A549 (cell line): ENCODE measurements at regions not wholly inside any gene's neighbourhood (a gene's known extent, or its start where the extent isn't known, plus 50 kb on each side); places are given as distances from the start of the nearest gene placed in this dataset.

Experiments used
- ATAC-seq, 2 experiments: fragments of 200-7000 bp in 1 of 2; fragments of >200 bp in 1 of 2; cut with Nextera tagmentation in 1 of 2; cut with Tn5 transposase in 1 of 2; 3 replicates each; pipeline versions ENCODE4 v1.8.0 to v1.9.1; 2018 to 2020; ENCODE audit warnings: mild to moderate bottlenecking in 1 of 2, moderate library complexity in 1 of 2
- CTCF ChIA-PET: fragments of 300-600 bp; sonication (Branson Sonifier 250); formaldehyde crosslinking; extraction: SDS; loops from one replicate; lab custom pipeline; 2021; ENCODE audit warnings: antibody characterized with exemption, inconsistent platforms; lab: Yijun Ruan, JAX
- POLR2A ChIA-PET: fragments of 350-600 bp; formaldehyde crosslinking; extraction: SDS; loops from one replicate; lab custom pipeline; 2021; ENCODE audit warnings: antibody characterized with exemption, inconsistent platforms; lab: Yijun Ruan, JAX
- DNase-seq, 2 experiments: peaks; one replicate each; pipeline versions ENCODE4 v3.0.0 to v3.0.0-alpha.2; 2011 to 2016; ENCODE audit warnings: low read depth in 1 of 2, low spot score in 1 of 2
- FAIRE-seq: peaks from 2 replicates; lab custom pipeline; 2011; peaks lifted over from hg19 to GRCh38; lab: Jason Lieb, UNC
- H3K27ac ChIP-seq, 2 experiments: fragments of >200 bp; sonication (Bioruptor Twin); formaldehyde crosslinking; 3 replicates each; pipeline ENCODE4 v1.5.1; 2016 to 2017
- H3K4me1 ChIP-seq: fragments of >200 bp; sonication (Bioruptor Twin); formaldehyde crosslinking; 3 replicates; pipeline ENCODE4 v1.6.1; 2016
- H3K4me2 ChIP-seq: fragments of >200 bp; sonication (Bioruptor Twin); formaldehyde crosslinking; 3 replicates; pipeline ENCODE4 v1.6.1; 2016
- H3K4me3 ChIP-seq: fragments of >200 bp; sonication (Bioruptor Twin); formaldehyde crosslinking; 3 replicates; pipeline ENCODE4 v1.5.1; 2016
- H3K9me3 ChIP-seq: fragments of >200 bp; sonication (Bioruptor Twin); formaldehyde crosslinking; 3 replicates; pipeline ENCODE4 v1.6.1; 2016
- CEBPB ChIP-seq, 2 experiments: fragments of >200 bp in 1 of 2; sonication (Bioruptor Twin) in 1 of 2; formaldehyde crosslinking in 1 of 2; IDR thresholded peaks; 2 replicates each; pipeline ENCODE4 v1.6.1; 2012 to 2016
- ESRRA ChIP-seq: fragments of 150-350 bp; IDR thresholded peaks from 2 replicates; pipeline ENCODE4 v1.6.1; 2014; ENCODE audit warnings: mild to moderate bottlenecking, low read length, borderline replicate concordance
- FOSB ChIP-seq: fragments of 250-450 bp; sonication (Bioruptor Pico); IDR thresholded peaks from 2 replicates; pipeline ENCODE4 v1.5.0; 2020; ENCODE audit warnings: mild to moderate bottlenecking, moderate library complexity
- HDAC2 ChIP-seq: fragments of 200-600 bp; sonication (generic); IDR thresholded peaks from 2 replicates; pipeline ENCODE4 v1.6.1; 2016
- HEYL ChIP-seq: fragments of 250-450 bp; sonication (Bioruptor Pico); IDR thresholded peaks from 2 replicates; pipeline ENCODE4 v1.8.0; 2021; ENCODE audit warnings: mild to moderate bottlenecking, moderate library complexity
- HOXA7 ChIP-seq: fragments of 250-450 bp; sonication (Bioruptor Pico); IDR thresholded peaks from 2 replicates; pipeline ENCODE4 v1.5.0; 2020; ENCODE audit warnings: mild to moderate bottlenecking, moderate library complexity
- HOXB13 ChIP-seq: fragments of 250-450 bp; sonication (Bioruptor Pico); IDR thresholded peaks from 2 replicates; pipeline ENCODE4 v1.5.0; 2020; ENCODE audit warnings: low read depth, mild to moderate bottlenecking, moderate library complexity
- HOXB5 ChIP-seq: fragments of 250-450 bp; sonication (Bioruptor Pico); IDR thresholded peaks from 2 replicates; pipeline ENCODE4 v1.5.0; 2020; ENCODE audit warnings: mild to moderate bottlenecking, moderate library complexity
- MAFK ChIP-seq: fragments of 450-650 bp; IDR thresholded peaks from 2 replicates; pipeline ENCODE4 v1.6.1; 2014; ENCODE audit not compliant: partially characterized antibody
- NFE2L2 ChIP-seq: fragments of 150-350 bp; conservative IDR thresholded peaks from 2 replicates; pipeline ENCODE4 v1.6.1; 2014; ENCODE audit warnings: low read length
- PHF8 ChIP-seq: fragments of 200-600 bp; sonication (generic); IDR thresholded peaks from 2 replicates; pipeline ENCODE4 v1.6.1; 2016; ENCODE audit warnings: low read depth, mild to moderate bottlenecking, antibody characterized with exemption, moderate library complexity, borderline replicate concordance
- POLR2A ChIP-seq: IDR thresholded peaks from 2 replicates; pipeline ENCODE4 v1.6.1; 2012; ENCODE audit warnings: mild to moderate bottlenecking, low read length
- POLR2AphosphoS2 ChIP-seq: conservative IDR thresholded peaks from 2 replicates; pipeline ENCODE4 v1.6.1; 2012; ENCODE audit warnings: low read length, improper control_type of control experiment, inconsistent platforms
- RARB ChIP-seq: fragments of 250-450 bp; sonication (Bioruptor Pico); IDR thresholded peaks from 2 replicates; pipeline ENCODE4 v1.8.0; 2021; ENCODE audit warnings: mild to moderate bottlenecking, moderate library complexity
- RFX5 ChIP-seq: fragments of 450-650 bp; IDR thresholded peaks from 2 replicates; pipeline ENCODE4 v1.7.1; 2014; ENCODE audit warnings: antibody characterized with exemption, mild to moderate bottlenecking, moderate library complexity
- RNF2 ChIP-seq: fragments of 200-600 bp; sonication (generic); IDR thresholded peaks from 2 replicates; pipeline ENCODE4 v1.6.1; 2016; ENCODE audit warnings: low read depth, mild to moderate bottlenecking, antibody characterized with exemption, moderate library complexity, borderline replicate concordance
- SMC3 ChIP-seq: fragments of >200 bp; sonication (Bioruptor Twin); formaldehyde crosslinking; IDR thresholded peaks from 3 replicates; pipeline ENCODE4 v1.6.1; 2018; ENCODE audit warnings: inconsistent platforms
- TP53 ChIP-seq: fragments of 250-450 bp; sonication (Bioruptor Pico); IDR thresholded peaks from 2 replicates; pipeline ENCODE4 v1.5.0; 2021; ENCODE audit warnings: mild to moderate bottlenecking, moderate library complexity
- ZC3H11A ChIP-seq: fragments of 450-650 bp; IDR thresholded peaks from 2 replicates; pipeline ENCODE4 v1.6.1; 2014; ENCODE audit warnings: antibody characterized with exemption, mild to moderate bottlenecking
- ZFP36 ChIP-seq: fragments of 450-650 bp; IDR thresholded peaks from 2 replicates; pipeline ENCODE4 v1.6.1; 2014; ENCODE audit warnings: borderline replicate concordance; ENCODE audit not compliant: partially characterized antibody
- ZSCAN20 ChIP-seq: fragments of 250-450 bp; sonication (Bioruptor Pico); IDR thresholded peaks from 2 replicates; pipeline ENCODE4 v1.8.0; 2022; ENCODE audit warnings: mild to moderate bottlenecking, moderate library complexity
- WGBS: methylation state at CpG from one replicate; pipeline ENCODE4 v1.1.6; 2017; ENCODE audit errors: missing lambda C conversion rate; 5-methylcytosine and 5-hydroxymethylcytosine counted together
- TF ChIP-seq, protein P1 (sequence below): fragments of 250-450 bp; sonication (Bioruptor Pico); IDR thresholded peaks from 2 replicates; pipeline ENCODE4 v1.5.0; 2020; ENCODE audit warnings: low read depth, mild to moderate bottlenecking, moderate library complexity
- TF ChIP-seq, protein P2 (sequence below): IDR thresholded peaks from 2 replicates; pipeline ENCODE4 v1.6.1; 2012
- TF ChIP-seq, protein P3 (sequence below): fragments of >200 bp; sonication (Bioruptor Twin); formaldehyde crosslinking; IDR thresholded peaks from 3 replicates; pipeline ENCODE4 v1.6.1; 2016
- TF ChIP-seq, protein P4 (sequence below): fragments of >200 bp; sonication (Bioruptor Twin); formaldehyde crosslinking; IDR thresholded peaks from 3 replicates; pipeline ENCODE4 v1.5.1; 2016

DNA sequence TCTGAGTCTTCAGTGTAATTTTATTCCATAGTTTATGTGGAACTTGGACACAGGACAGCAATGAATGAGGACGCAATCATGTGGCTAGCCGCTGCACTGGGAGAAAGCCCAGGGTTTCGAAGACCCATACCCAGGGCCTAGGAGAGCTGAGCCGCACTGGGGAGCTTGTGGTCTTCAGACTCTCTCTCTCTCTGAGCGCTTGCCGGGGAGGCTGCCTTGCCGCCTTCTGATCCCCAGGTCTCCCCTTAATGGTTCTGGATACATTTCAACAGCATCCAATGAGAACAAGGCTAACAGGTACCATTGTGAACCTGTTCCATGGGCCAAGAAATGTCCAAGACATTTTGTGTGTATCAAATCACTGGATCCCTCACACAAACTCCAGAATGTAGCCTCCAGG lies 383.4 kb downstream of the ICE1 start:
- H3K27ac ChIP-seq: no peak overlapping the region
- FAIRE-seq (no peak), ATAC-seq (no peak), DNase-seq (no peak)
- TF ChIP-seq SMC3: no peak
- CTCF ChIA-PET: no interaction called here
- no peak overlapping the region for H3K4me3 ChIP-seq
- 62% methylated on average over 7 of the region's 7 CpGs for WGBS
- no peak overlapping the region for H3K4me2 ChIP-seq
- POLR2A ChIA-PET: no interaction called here
- H3K4me1 ChIP-seq: no peaks in the 10 kb centered on the region
- no peaks in the 10 kb centered on the region for H3K9me3 ChIP-seq

DNA sequence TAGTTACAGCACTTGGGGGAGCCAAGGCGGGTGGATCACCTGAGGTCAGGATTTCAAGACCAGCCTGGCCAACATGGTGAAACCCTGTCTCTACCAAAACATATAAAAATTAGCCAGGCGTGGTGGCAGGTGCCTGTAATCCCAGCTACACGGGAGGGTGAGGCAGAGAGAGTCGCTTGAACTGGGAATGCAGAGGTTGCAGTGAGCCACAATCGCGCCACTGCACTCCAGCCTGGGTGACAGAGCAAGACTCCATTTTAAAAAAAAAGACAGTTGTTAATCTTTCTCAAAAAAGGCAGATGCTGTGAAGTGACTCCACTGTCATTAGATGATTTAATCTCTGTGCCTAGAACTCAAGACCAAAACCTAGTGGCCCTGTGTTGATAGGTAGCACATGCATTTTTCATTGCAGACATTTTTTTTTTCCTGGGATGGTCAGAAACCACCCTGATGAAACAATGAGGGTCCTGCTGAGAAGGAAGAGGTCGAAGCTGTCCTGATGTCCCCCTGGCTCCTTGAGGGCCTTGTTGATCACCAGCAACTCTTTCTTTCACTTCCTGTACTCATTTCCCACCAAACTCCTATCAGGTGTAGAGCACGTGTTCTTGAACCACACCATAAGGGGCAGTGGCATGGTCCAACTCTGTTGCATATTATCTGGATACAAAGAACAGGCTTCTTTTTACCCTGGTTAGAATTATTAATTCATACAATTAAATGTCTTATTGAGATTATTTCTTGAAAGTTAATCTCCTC lies 382.2 kb downstream of the ICE1 start:
- TF ChIP-seq HOXA7 (CRISPR knock-in tag): no peak
- no peak for TF ChIP-seq ESRRA
- no peak for TF ChIP-seq SMC3
- no peak for TF ChIP-seq RARB
- TF ChIP-seq HOXB5 (CRISPR knock-in tag): no peak
- no peak for TF ChIP-seq ZSCAN20 (CRISPR knock-in tag)
- TF ChIP-seq NFE2L2: no peak
- TF ChIP-seq MAFK: no peak
- TF ChIP-seq FOSB (CRISPR knock-in tag): no peak
- no peak for TF ChIP-seq ZFP36
- TF ChIP-seq, protein P1, sequence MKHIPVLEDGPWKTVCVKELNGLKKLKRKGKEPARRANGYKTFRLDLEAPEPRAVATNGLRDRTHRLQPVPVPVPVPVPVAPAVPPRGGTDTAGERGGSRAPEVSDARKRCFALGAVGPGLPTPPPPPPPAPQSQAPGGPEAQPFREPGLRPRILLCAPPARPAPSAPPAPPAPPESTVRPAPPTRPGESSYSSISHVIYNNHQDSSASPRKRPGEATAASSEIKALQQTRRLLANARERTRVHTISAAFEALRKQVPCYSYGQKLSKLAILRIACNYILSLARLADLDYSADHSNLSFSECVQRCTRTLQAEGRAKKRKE (CRISPR knock-in tag): no peak
- TF ChIP-seq HDAC2: no peak
- TF ChIP-seq, all 56 proteins: peak for 0
- H3K27ac ChIP-seq: no peak overlapping the region
- no peaks in the 10 kb centered on the region for H3K4me1 ChIP-seq
- H3K4me3 ChIP-seq: no peak overlapping the region
- 31% methylated on average over 8 of the region's 8 CpGs for WGBS
- no peak for DNase-seq
- H3K4me2 ChIP-seq: no peak overlapping the region
- POLR2A ChIA-PET: no interaction called here
- no peak for FAIRE-seq
- CTCF ChIA-PET: no interaction called here
- ATAC-seq: no peak
- H3K9me3 ChIP-seq: no peaks in the 10 kb centered on the region

DNA sequence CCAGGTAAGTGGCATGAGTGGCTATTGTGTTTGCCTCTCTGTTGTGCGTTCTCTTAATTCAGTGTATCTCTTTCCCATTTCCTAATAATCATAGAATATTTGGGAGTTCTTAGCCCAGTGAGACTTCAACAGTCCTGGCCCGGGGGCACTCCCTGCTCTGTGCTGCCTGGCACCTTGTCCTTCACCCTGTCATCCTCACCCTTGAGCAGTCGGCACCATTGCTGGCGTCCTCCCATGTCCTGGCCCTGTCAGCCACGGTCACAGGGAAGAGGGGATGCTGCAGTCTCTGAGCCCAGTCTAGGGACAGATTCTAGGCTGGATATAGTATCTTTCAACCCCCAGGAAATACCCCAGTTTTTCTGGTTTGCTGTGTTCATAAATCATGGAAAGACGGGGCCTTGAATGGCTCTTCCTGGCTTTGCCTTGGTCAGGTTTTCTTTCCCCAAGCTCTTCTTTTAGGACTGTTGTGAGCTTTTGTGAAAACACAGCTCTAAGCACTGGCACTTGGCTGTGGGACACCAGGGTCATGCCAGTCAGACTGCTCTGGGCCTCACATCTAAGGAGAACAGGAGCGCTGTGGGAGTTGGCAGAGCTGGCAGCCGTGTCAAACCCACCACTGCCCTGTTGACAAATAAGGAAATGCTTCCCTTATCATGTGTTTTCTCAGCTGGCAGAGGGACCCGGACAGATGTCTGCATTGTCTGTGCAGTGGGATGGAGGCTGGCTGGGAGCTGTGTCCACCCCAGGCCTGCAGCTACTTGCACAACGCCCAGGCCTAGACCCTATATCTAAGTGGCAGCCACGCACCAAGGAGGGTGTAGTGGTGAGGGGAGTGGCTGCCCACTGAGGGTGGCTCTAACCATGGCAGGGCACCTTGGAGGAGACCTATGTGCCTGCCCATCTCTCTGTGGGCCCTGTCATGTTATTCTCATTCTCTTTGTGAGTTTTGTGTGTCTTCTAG lies 378.6 kb downstream of the ICE1 start:
- Histone ChIP-seq H3K27ac (no peak overlapping the region), H3K4me2 (no peak overlapping the region), H3K9me3 (no peaks in the 10 kb centered on the region), H3K4me3 (no peak overlapping the region)
- no peak for DNase-seq
- CTCF ChIA-PET: no interaction called here
- TF ChIP-seq POLR2A: no peak
- no peak for TF ChIP-seq ZC3H11A
- no peak for TF ChIP-seq HOXB5 (CRISPR knock-in tag)
- no peak for TF ChIP-seq TP53 (CRISPR knock-in tag)
- TF ChIP-seq, protein P2, sequence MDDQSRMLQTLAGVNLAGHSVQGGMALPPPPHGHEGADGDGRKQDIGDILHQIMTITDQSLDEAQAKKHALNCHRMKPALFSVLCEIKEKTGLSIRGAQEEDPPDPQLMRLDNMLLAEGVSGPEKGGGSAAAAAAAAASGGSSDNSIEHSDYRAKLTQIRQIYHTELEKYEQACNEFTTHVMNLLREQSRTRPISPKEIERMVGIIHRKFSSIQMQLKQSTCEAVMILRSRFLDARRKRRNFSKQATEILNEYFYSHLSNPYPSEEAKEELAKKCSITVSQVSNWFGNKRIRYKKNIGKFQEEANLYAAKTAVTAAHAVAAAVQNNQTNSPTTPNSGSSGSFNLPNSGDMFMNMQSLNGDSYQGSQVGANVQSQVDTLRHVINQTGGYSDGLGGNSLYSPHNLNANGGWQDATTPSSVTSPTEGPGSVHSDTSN: no peak
- no peak for TF ChIP-seq CEBPB (IDR thresholded peaks at IDR 0.05)
- no peak for TF ChIP-seq ZSCAN20 (CRISPR knock-in tag)
- TF ChIP-seq RFX5: no peak
- TF ChIP-seq HOXB13 (CRISPR knock-in tag): no peak
- no peak for TF ChIP-seq PHF8
- no peak for TF ChIP-seq POLR2AphosphoS2
- TF ChIP-seq RNF2: no peak
- TF ChIP-seq, protein P3, sequence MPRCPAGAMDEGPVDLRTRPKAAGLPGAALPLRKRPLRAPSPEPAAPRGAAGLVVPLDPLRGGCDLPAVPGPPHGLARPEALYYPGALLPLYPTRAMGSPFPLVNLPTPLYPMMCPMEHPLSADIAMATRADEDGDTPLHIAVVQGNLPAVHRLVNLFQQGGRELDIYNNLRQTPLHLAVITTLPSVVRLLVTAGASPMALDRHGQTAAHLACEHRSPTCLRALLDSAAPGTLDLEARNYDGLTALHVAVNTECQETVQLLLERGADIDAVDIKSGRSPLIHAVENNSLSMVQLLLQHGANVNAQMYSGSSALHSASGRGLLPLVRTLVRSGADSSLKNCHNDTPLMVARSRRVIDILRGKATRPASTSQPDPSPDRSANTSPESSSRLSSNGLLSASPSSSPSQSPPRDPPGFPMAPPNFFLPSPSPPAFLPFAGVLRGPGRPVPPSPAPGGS: no peak
- TF ChIP-seq HEYL (CRISPR knock-in tag): no peak
- TF ChIP-seq, protein P4, sequence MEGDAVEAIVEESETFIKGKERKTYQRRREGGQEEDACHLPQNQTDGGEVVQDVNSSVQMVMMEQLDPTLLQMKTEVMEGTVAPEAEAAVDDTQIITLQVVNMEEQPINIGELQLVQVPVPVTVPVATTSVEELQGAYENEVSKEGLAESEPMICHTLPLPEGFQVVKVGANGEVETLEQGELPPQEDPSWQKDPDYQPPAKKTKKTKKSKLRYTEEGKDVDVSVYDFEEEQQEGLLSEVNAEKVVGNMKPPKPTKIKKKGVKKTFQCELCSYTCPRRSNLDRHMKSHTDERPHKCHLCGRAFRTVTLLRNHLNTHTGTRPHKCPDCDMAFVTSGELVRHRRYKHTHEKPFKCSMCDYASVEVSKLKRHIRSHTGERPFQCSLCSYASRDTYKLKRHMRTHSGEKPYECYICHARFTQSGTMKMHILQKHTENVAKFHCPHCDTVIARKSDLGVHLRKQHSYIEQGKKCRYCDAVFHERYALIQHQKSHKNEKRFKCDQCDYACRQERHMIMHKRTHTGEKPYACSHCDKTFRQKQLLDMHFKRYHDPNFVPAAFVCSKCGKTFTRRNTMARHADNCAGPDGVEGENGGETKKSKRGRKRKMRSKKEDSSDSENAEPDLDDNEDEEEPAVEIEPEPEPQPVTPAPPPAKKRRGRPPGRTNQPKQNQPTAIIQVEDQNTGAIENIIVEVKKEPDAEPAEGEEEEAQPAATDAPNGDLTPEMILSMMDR: no peak
- TF ChIP-seq, all 56 proteins: peak for 0
- POLR2A ChIA-PET: no interaction called here
- no peak for ATAC-seq
- WGBS: 23% methylated on average over 9 of the region's 11 CpGs
- FAIRE-seq: no peak
- H3K4me1 ChIP-seq: no peaks in the 10 kb centered on the region
